GM06990 (cell line): ENCODE measurements at regions not wholly inside any gene's neighbourhood (a gene's known extent, or its start where the extent isn't known, plus 50 kb on each side); places are given as distances from the start of the nearest gene placed in this dataset.
"Not testable (repeated sequence)": the region's sequence is repeated elsewhere in the genome, so short reads cannot be mapped to it uniquely, and the experiment has no call there.

Experiments
- DNase-seq: peaks from one replicate; pipeline ENCODE4 v3.0.0-alpha.2; 2011; ENCODE audit not compliant: insufficient read length; ENCODE audit errors: extremely low read depth
- H3K27me3 ChIP-seq: replicated peaks from 2 replicates; pipeline ENCODE4 v1.6.0; 2011; ENCODE audit warnings: low read length; ENCODE audit not compliant: control insufficient read depth, insufficient read depth
- H3K36me3 ChIP-seq: 2 replicates; pipeline ENCODE4 v1.5.1; 2011; ENCODE audit warnings: low read length; ENCODE audit not compliant: control insufficient read depth, insufficient read depth
- H3K4me3 ChIP-seq: replicated peaks from 2 replicates; pipeline ENCODE4 v1.5.1; 2011; ENCODE audit warnings: low read depth, mild to moderate bottlenecking, control low read depth, low read length
- CTCF ChIP-seq: IDR thresholded peaks from 2 replicates; pipeline ENCODE4 v1.5.1; 2011; ENCODE audit warnings: low read length, control low read depth, mild to moderate bottlenecking, inconsistent platforms; ENCODE audit not compliant: insufficient read depth, poor library complexity, severe bottlenecking

GRCh38 chr5:18270635-18271338, 636.5 kb downstream of the TAF11L14 start:
- H3K4me3 ChIP-seq: no peak overlapping the region
- no peak for DNase-seq
- H3K36me3 ChIP-seq: no peaks in the 10 kb centered on the region
- no peaks in the 10 kb centered on the region for H3K27me3 ChIP-seq
- no peak for TF ChIP-seq CTCF

- Histone ChIP-seq H3K27me3 (no peaks in the 10 kb centered on the region), H3K4me3 (no peak overlapping the region), H3K36me3 (no peaks in the 10 kb centered on the region)
- no peak for DNase-seq
- TF ChIP-seq CTCF: no peak
Observed at GRCh38 chr5:18276939-18277338, 642.7 kb downstream of the TAF11L14 start.

- Histone ChIP-seq H3K36me3 (no peaks in the 10 kb centered on the region), H3K27me3 (no peaks in the 10 kb centered on the region), H3K4me3 (no peak overlapping the region)
- no peak for DNase-seq
- peak; percentile 23 for TF ChIP-seq CTCF
Observed at GRCh38 chr5:18281947-18282581, 647.8 kb downstream of the TAF11L14 start.

GRCh38 chr5:18285257-18285656, 651.0 kb downstream of the TAF11L14 start:
- DNase-seq: no peak
- TF ChIP-seq CTCF: no peak
- no peaks in the 10 kb centered on the region for H3K27me3 ChIP-seq
- H3K36me3 ChIP-seq: no peaks in the 10 kb centered on the region
- H3K4me3 ChIP-seq: no peak overlapping the region

GRCh38 chr5:18292146-18292545, 657.9 kb downstream of the TAF11L14 start:
- Histone ChIP-seq H3K36me3 (no peaks in the 10 kb centered on the region), H3K27me3 (no peaks in the 10 kb centered on the region)
- TF ChIP-seq CTCF: no peak

GRCh38 chr5:18295696-18296095, 661.4 kb downstream of the TAF11L14 start:
- not testable (repeated sequence) for H3K27me3 ChIP-seq, H3K36me3 ChIP-seq, DNase-seq, H3K4me3 ChIP-seq

More at GRCh38 chr5:18292146-18292545, 657.9 kb downstream of the TAF11L14 start:
- no peak for DNase-seq
- H3K4me3 ChIP-seq: no peak overlapping the region
